ENCODE measurements at regions not wholly inside any gene's neighbourhood (a gene's known extent, or its start where the extent isn't known, plus 50 kb on each side); places are given as distances from the start of the nearest gene placed in this dataset.
A peak's percentile ranks its signal among the peaks of the same experiment; 100 is the strongest.
"Not testable (repeated sequence)": the region's sequence is repeated elsewhere in the genome, so short reads cannot be mapped to it uniquely, and the experiment has no call there.

DNA sequence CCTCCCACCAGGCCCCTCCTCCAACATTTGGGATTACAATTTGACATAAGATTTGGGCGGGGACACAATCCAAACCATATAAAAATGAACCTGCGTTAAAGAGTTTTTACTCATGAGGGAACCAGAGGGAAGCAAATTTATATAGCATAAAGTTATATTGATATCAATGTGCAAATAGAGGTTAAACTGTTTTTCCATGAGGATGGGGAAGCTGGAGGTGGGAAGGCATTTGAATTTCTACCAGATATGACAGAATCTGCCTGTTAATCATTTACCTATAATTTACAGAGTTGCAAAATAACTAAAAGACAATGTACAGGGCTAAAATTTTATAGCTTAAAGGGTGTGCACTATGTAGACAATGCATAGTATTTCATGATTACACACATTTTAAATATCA is 322.0 kb upstream of the FKBP1C start:
- no peak for DNase-seq

DNA sequence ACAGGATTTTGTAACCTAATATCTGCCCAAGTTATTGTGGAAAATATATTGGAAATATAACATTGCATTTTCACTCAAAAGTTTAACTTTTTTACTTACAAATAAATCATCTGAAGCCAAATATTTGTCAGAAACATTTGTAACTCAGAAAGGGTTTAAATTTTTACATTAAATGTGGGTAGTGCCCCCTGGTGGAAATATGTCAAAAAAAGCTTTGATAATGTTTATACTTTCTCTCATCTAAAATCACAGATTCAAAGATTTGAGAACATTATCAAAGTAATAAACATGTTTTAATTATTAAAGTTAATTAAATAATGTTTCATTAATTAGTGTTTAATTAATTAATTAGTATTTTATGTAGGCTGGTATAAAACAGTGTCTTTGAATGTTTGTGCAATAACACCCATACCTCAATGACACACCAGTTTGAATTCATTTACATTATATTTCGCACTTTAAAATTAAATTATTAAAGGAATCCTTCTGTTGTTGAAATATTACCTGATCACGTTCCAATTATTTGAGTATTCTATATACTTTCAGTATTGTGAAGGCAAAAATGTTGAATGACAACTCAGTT is 320.1 kb upstream of the FKBP1C start:
- peak; percentile 3 for DNase-seq

DNA sequence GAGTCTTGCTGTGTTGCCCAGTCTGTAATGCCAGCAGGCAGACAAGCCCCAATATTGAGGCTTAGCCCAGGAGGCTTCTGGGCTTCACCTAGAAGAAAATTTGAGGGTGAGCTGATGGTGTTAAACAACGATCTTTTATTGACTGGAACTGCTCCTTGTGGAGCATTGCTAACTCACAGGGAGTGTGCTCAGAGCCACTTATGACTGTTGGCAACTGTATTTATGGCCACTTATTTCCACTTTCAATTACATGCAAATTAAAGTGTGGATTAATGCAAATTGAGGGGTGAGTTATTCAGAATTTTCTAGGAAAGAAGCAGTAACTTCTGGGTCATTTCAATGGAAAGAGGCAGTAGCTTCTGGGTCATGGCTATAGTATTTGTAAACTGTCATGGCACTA is 317.2 kb upstream of the FKBP1C start:
- DNase-seq: no peak

DNA sequence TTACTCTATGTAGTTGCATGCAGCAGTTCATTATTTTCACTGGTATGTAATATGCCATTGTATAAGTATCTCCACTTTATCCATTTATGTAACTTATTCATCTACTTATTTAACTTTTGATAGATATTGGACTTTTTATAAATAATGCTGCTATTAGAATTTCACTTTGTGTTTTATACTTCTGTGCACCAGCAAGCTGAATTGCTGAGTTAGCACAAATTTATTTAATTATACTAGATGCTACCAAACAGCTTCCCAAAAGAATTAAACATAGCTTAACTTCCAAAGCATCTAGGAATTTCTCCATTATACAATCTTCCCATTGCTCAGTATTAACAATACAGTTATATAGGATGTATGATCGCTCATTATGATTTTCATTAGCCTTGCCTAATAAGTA is 308.0 kb upstream of the FKBP1C start:
- no peak for DNase-seq

DNA sequence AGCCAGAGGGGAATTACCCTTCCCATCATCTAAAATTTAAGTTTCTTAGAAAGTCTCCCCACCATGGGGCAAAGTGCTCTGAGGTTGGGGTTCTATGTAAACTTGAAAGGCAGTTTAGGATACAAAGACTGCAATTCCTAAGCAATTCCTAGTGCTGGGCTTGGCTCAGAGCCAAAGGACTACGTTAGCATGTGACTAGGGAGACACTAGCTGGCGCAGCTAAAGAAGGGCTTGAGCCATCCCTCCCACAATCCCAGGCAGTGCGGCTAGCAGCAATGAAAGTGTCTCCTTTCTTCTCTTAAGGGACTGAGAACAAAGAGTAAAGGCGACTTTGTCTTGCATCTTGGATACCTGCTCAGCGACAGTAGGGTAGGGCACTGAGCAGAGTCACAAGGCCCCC is 306.6 kb upstream of the FKBP1C start:
- no peak for DNase-seq

- DNase-seq: no peak
Observed at GRCh38 chr6:62914530-62914929, 296.7 kb upstream of the FKBP1C start.

DNA sequence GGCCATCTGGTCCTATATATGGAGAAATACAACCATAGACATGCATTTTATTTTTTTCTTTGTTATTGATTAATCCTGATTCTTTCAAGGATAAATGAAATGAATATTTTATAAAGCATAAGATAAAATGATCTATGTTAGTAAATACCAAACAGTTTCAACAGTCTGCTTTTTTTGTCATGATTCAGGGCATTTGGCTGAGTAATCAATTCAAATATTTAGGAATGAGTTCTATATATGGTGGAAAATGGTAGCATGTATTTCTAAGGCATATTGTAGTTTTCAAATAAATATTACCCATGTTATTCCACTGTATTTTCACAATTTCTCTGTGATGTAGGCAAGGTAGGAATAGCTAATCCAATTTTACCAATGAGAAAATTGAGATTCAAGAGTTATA is 287.5 kb upstream of the FKBP1C start:
- no peak for DNase-seq

GRCh38 chr6:62940848-62941247 is 270.4 kb upstream of the FKBP1C start:
- no peak for DNase-seq

DNA sequence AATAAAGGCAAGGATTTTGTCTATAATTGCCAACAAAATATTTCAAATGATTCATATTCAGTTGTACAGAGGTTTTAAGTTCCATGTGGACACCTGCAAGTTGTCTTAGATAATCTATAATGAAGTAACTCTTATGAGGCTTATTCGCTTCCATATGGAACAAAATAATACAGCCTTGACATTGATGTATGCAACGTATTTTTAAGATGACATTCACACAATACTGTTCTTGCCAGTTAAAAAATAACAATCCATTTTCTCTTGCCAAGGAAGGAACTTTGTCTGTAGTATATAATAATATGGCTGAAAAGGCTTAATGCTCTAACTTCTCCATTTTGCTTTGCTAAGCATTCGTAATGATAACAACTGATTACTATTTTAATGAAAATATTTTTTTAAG is 269.3 kb upstream of the FKBP1C start:
- DNase-seq: no peak

DNA sequence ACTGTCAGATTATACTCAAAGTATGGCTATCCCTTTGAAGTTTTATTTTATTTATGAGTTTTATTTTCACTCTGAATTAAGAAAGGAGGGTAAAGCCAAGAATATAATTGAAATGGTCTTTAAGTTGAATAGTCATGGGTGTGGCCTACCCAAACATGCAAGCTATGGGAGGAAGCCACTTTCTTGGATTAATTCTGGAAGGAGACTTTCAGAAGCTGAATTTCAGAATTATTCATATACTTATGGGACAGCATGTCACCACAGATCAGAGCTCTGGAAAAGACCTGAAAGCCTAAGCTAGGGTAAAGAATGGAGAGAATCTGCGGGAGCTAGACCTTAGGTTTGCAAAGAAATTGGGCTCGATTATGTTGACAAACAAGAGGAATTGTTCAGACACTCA is 242.4 kb upstream of the FKBP1C start:
- DNase-seq: no peak

DNA sequence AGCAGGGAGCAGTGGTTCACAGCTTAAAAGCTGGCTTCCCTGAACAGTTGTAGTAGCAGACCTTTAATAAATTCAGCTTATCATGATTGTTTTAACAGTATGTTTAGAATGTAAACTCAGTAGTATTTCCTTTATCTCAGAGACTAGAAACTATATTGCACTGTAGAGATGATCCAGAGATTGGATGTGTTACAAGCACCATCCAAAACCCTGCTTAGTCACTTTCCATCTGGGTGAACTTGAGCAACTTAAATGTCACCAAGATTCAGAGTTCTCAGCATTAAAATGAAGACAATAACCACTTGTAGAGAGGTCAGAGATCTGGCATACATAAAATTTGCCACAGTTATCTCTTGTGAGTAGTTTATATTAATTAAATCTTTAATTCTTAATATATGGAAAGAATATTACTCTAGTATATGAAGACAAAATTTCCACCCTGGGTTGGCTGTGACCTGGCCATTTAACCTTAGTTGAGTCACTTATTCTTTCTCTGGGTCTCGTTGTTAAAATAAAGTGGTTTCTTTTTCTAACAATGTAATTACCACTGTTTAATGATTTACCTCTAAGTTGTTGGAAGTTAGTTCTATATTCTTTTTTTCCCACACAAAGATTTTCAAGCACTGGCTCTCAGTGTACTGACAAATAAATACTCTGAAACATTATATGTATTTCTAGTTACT is 239.2 kb upstream of the FKBP1C start:
- DNase-seq: no peak

DNA sequence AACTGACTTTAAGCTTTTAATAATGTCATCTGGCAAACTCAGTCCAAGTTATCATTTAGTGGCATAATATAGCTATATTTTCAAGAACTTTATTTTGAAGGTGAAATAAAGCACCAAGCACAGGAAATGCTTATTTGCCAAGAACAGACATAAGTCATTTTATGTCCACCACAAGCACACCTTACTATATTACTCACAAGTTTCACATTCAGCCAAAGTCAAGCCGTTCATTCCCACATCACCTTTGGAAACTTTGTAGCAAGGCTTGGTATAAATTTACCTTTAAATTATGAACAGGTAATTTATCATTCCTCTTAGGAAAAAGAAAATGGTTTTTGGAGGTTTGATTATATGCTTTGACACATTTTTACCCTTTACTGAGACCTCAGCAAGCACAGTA is 236.8 kb upstream of the FKBP1C start:
- no peak for DNase-seq

- no peak for DNase-seq
Observed at GRCh38 chr6:62976566-62976965, 234.7 kb upstream of the FKBP1C start.

GRCh38 chr6:62978920-62979319 is 232.3 kb upstream of the FKBP1C start:
- DNase-seq: no peak

DNA sequence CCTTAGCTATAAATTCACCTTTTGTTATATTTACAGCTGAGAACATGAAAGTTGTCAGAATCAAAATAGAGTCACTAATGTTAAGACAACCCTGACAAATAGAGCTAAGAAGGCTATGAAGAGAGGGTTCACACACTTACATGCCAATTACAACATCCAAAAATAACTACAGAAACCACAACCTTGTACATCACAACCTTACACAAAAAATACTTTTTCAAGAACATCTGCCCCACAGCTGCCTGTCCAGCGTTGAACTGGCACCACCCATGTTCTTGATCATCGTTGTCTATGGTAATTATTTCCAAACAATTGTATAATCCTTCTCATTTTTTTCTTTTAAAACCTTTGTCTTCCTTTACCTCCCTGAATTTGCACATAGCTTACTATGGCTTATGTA is 231.2 kb upstream of the FKBP1C start:
- no peak for DNase-seq

DNA sequence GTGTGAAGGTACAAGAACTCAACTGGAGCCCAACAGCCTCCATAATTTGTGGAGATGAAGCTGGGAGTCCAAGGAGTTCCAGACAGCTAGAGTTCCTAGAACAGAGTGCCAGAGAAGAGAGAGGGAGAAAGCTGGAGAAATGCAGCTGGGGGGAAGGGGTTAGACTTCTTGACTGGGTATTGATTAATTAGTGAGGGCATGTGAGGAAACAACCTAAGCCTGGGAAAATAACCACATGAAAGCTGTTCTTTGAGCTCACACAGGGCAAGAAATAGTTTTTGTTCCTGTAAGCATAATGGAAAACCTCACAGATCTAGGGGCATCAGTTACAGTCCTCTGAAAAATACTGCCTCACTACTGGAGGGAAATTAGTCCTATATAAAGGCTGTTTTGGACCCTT is 230.5 kb upstream of the FKBP1C start:
- no peak for DNase-seq

DNA sequence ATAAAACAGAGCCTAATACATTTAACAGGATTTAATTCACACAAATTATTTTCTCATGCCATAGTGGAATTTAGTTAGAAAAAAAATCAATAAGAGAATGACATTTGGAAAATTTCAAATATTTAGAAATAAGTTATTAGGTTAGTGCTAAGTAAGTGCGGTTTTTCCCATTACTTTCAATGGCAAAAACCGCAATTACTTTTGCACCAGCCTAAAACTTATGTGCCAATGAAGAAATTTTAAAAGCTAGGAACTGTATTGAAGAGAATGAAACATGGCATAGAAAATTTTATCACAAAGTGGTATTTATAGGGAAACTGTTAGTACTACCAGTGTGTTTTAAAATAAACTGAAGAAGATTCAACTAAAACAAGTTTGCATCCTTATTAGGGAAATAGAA is 228.3 kb upstream of the FKBP1C start:
- no peak for DNase-seq

DNA sequence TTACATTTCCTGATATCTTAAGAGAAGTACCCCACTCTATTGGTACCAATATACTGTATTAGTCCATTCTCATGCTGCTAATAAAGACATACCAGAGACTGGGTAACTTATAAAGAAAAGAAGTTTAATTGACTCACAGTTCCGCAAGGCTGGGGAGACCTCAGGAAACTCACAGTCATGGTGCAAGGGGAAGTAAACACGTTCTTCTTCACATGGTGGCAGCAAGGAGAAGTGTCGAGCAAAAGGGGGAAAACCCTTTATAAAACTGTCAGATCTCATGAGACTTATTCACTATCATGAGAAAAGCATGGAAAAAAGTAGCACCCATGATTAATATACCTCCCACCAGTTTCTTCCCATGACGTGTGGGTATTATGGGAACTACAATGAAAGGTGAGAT is 219.6 kb upstream of the FKBP1C start:
- not testable (repeated sequence) for DNase-seq

DNA sequence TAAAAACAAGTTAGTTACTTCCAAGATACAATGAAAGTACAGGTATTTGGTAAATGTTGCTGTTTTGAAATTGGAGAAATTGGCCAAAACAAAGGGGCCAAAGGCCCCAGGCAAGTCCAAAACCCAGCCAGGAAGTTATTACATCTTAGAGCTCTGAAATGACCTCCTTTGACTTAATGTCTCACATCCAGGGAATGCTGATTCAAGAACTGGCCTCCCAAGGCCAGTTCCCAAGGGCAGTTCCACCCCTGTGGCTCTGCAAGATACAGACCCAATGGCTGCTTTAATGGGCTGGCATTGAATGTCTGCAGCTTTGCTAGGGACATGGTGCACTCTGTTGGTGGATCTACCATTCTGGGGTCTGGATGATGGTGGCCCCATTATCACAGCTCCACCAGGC is 217.3 kb upstream of the FKBP1C start:
- no peak for DNase-seq

- DNase-seq: no peak
Observed at GRCh38 chr6:62998022-62998421, 213.2 kb upstream of the FKBP1C start.

DNA sequence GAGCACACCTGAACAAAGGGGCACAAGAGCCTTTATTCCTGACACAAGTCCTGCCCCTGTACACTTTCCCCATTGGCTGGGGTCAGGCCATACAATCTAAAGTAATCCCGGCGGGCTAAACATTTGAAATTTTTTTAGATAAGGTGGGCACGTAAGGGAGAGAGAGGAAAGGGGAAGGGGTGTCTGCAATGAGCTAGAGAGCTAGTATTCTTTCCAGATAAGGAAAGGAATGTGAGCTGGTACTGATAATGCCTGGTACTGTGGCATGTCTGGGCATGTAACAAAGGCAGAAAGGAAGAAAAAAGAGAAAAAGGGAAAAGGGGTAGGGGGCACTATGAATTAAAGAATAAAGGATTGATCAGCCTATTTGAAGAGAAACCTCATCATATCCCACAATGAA is 212.0 kb upstream of the FKBP1C start:
- DNase-seq: not testable (repeated sequence)

DNA sequence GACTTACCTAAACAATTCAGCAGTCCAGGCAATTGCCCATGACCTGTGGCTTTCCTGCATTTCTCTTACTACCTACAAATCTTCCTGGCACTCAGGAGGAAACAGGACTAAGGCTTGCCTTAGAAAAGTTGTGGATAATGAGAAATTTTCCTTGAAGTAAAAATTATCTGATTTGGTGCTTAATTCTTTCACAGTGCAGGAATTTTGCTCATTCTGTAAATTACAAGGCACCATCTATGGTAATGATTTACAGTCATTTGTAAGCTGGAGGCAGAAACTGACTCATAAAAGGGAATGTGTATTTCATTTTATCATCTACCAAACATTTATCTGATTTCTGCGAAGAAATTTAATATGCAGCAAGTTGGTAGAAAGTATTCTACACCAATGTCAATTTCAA is 211.5 kb upstream of the FKBP1C start:
- no peak for DNase-seq

DNA sequence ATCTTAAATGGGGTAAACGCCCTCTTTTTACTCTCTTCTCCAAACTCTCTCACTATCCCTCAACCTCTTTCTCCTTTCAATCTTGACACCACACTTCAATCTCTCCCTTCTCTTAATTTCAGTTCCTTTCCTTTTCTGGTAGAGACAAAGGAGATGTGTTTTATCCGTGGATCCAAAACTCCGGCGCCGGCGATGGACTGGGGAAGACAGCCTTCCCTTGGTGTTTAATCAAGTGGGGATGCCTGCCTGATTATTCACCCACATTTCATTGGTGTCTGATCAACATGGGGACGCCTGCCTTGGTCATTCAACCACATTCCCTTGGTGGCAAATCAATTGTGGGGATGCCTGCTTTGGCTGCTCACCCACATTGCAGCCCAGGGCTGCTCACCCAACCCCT is 205.3 kb upstream of the FKBP1C start:
- DNase-seq: not testable (repeated sequence)

DNA sequence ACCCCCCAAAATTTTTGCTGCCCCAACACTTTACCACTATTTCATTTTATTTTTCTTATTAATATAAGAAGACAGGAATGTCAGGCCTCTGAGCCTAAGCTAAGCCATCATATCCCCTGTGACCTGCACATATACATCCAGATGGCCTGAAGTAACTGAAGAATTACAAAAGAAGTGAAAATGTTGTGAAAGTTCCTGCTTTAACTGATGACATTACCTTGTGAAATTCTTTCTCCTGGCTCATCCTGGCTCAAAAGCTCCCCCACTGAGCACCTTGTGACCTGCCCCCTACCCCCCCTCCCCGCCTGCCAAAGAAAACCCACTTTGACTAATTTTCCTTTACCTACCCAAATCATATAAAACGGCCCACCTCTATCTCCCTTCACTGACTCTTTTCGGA is 200.3 kb upstream of the FKBP1C start:
- not testable (repeated sequence) for DNase-seq

DNA sequence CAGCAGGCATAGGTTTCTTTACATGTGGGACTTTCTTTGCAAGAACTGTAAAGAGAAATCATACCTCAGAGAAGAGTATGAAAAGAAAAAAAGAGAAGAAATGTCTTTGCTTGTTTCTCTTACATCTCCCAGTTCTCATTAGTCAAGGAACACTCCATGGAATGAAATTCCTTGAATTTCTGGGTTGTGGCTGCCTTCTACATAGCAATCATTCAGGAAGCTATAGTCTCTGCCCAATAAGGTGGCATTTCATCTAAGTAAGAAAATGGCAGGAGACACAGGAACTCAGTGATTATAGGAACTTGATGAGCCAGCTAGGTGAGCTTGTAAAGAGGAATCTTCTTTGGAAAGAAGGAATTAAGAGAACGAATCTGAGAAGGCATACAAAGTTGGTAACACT is 197.0 kb upstream of the FKBP1C start:
- no peak for DNase-seq

All from NCI-H69 (cell line).